ENCODE measurements at regions not wholly inside any gene's neighbourhood (a gene's known extent, or its start where the extent isn't known, plus 50 kb on each side); places are given as distances from the start of the nearest gene placed in this dataset.

DNA sequence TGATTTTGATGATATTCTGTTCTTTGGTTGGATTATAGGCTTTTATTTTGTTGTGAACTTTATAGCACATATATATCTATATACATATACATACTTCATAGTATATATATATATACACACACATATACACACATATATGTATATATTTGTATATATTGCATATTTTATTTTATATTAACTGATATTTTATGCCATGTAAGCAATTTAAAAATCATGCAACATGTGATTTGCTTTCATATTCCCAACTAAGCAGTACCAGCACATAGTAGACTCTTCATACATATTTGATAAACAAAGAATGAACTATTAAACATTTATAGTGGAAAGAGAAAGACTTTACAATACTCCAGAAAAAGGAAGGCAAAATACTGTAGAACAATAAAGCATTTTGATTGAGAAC is 679.2 kb downstream of the TENT5A start:
- Histone ChIP-seq H4K8ac (ENCODE audit: extremely low read depth, insufficient read depth, low read length) (no peak overlapping the region), H3K27me3 (replicated peaks in 1 of 4; ENCODE audit: control insufficient read depth in 3 of 4, extremely low read depth in 1 of 4, insufficient read depth in 3 of 4, low read length in 3 of 4) (no peaks in the 10 kb centered on the region), H3K9ac (replicated peaks in 1 of 4; ENCODE audit: extremely low read depth in 1 of 4, low read depth in 3 of 4, low read length in 3 of 4) (no peak overlapping the region), H3K4ac (replicated peaks; ENCODE audit: insufficient read length, low read depth, low read length) (no peak overlapping the region), H3K79me1 (ENCODE audit: low read depth, low read length) (no peaks in the 10 kb centered on the region), H2BK5ac (ENCODE audit: low read depth, low read length) (no peak overlapping the region), H3K79me2 (ENCODE audit: control insufficient read depth in 1 of 2, insufficient read depth in 2 of 2, low read length in 2 of 2) (no peaks in the 10 kb centered on the region), H3K18ac (ENCODE audit: extremely low read depth, low read length) (no peak overlapping the region), H2BK20ac (ENCODE audit: low read length) (no peak overlapping the region), H3K4me3 (ENCODE audit: extremely low read depth in 1 of 4, insufficient read depth in 2 of 4, low read depth in 3 of 4, low read length in 4 of 4) (no peak overlapping the region), H3K14ac (ENCODE audit: insufficient read length) (no peak overlapping the region), H2AFZ (ENCODE audit: low read length) (no peak overlapping the region), H2BK12ac (ENCODE audit: low read depth, low read length) (no peak overlapping the region), H2BK120ac (replicated peaks; ENCODE audit: low read depth, low read length) (no peak overlapping the region), H3K36me3 (ENCODE audit: control insufficient read depth in 2 of 4, insufficient read depth in 4 of 4, low read length in 3 of 4) (no peaks in the 10 kb centered on the region), H3K23ac (ENCODE audit: insufficient read length) (no peak overlapping the region), H4K20me1 (replicated peaks in 1 of 2; ENCODE audit: control insufficient read depth in 1 of 2, insufficient read depth in 2 of 2, low read length in 2 of 2) (no peaks in the 10 kb centered on the region), H4K5ac (ENCODE audit: insufficient read length, low read depth, low read length) (no peak overlapping the region), H3K9me3 (ENCODE audit: insufficient read depth in 2 of 2, low read depth in 1 of 2, low read length in 1 of 2) (no peaks in the 10 kb centered on the region), H4K91ac (replicated peaks; ENCODE audit: insufficient read length, low read length) (no peak overlapping the region), H3K56ac (replicated peaks; ENCODE audit: insufficient read length, low read depth, low read length) (no peak overlapping the region), H3K4me1 (replicated peaks in 1 of 4; ENCODE audit: control insufficient read depth in 3 of 4, insufficient read depth in 4 of 4, low read length in 3 of 4) (0 out of 7 replicates have a peak, but pooled peaks cover 0 to 2% (median 0%) of the 10 kb centered on the region in 4 experiments), H2BK15ac (ENCODE audit: low read length) (no peak overlapping the region), H2AK5ac (ENCODE audit: low read depth, low read length) (no peak overlapping the region), H3K23me2 (ENCODE audit: low read depth, low read length) (no peaks in the 10 kb centered on the region), H3K27ac (ENCODE audit: low read depth, low read length) (no peak overlapping the region), H3K4me2 (ENCODE audit: insufficient read depth in 1 of 2, low read depth in 2 of 2, low read length in 2 of 2) (no peak overlapping the region)
- no peak for FAIRE-seq
- DNase-seq (ENCODE audit: low read depth in 1 of 2, low spot score in 2 of 2): no peak
- POLR2A ChIA-PET (ENCODE audit: partially characterized antibody): no interaction called here
- CTCF ChIA-PET (ENCODE audit: partially characterized antibody): no interaction called here
- TF ChIP-seq ASH2L (IDR thresholded peaks at IDR 0.05; ENCODE audit: low read length) (no peak), RNF2 (IDR thresholded peaks at IDR 0.05; ENCODE audit: borderline replicate concordance, low read depth, low read length, missing control alignments, poor library complexity, severe bottlenecking) (no peak), SP4 (IDR thresholded peaks at IDR 0.05; ENCODE audit: low read length) (no peak)

Data from H1 (cell line).